ENCODE measurements at regions not wholly inside any gene's neighbourhood (a gene's known extent, or its start where the extent isn't known, plus 50 kb on each side); places are given as distances from the start of the nearest gene placed in this dataset.

- no peaks in the 10 kb centered on the region for H3K79me2 ChIP-seq (ENCODE audit: control insufficient read depth, insufficient read depth, low read length)
- H3K4me1 ChIP-seq (ENCODE audit: control insufficient read depth, extremely low read depth, insufficient read depth, low read length): no peaks in the 10 kb centered on the region
- H3K9me1 ChIP-seq (replicated peaks; ENCODE audit: control insufficient read depth, extremely low read depth, insufficient read depth, low read length): no peaks in the 10 kb centered on the region
- H3K4me3 ChIP-seq (replicated peaks in 1 of 3; ENCODE audit: insufficient read depth in 1 of 3, low read depth in 1 of 3, low read length in 3 of 3): no peak overlapping the region
- intact Hi-C loops (cut with micrococcal nuclease): no loop called here
- no peak overlapping the region for H3K27ac ChIP-seq (ENCODE audit: insufficient read depth, low read depth, low read length)
- no peaks in the 10 kb centered on the region for H4K20me1 ChIP-seq (replicated peaks; ENCODE audit: control insufficient read depth, extremely low read depth, insufficient read depth, low read length)
- H3K27me3 ChIP-seq (ENCODE audit: control insufficient read depth in 2 of 2, insufficient read depth in 2 of 2, low read length in 2 of 2): no peaks in the 10 kb centered on the region
- BruUV-seq (replicated peaks): no TSS peak
- H3K9me3 ChIP-seq (replicated peaks; ENCODE audit: control insufficient read depth, insufficient read depth, low read length): peaks cover 8% of the 10 kb centered on the region
- H3K4me2 ChIP-seq (ENCODE audit: insufficient read depth, low read length): no peak overlapping the region
- H3K36me3 ChIP-seq (ENCODE audit: control insufficient read depth in 2 of 2, extremely low read depth in 1 of 2, insufficient read depth in 2 of 2, low read length in 2 of 2): no peaks in the 10 kb centered on the region
- dilution Hi-C loops (cut with MboI; ENCODE audit: extremely low pct_ligation_motif_present, low sequenced_read_pairs): no loop called here
- H3K9ac ChIP-seq (replicated peaks; ENCODE audit: extremely low read depth, insufficient read depth, low read length): no peak overlapping the region
- FAIRE-seq (no peak), DNase-seq (ENCODE audit: low read depth, low spot score) (no peak)
- TF ChIP-seq JUN (IDR thresholded peaks at IDR 0.05; ENCODE audit: borderline replicate concordance, insufficient read depth, insufficient read length, low read depth) (no peak), CTCF (IDR thresholded peaks at IDR 0.05; ENCODE audit: extremely low read depth in 1 of 2, insufficient read depth in 1 of 2, low read depth in 1 of 2, low read length in 2 of 2) (no peak), GATA2 (IDR thresholded peaks at IDR 0.05; ENCODE audit: insufficient read depth, insufficient read length, low read depth, low read length) (no peak), MYC (IDR thresholded peaks at IDR 0.05; ENCODE audit: low read depth, low read length) (no peak), EZH2 (IDR thresholded peaks at IDR 0.05; ENCODE audit: borderline replicate concordance, low read depth, low read length, severe bottlenecking) (no peak), POLR2A (IDR thresholded peaks at IDR 0.05; ENCODE audit: low read depth, low read length) (no peak), POLR2AphosphoS5 (IDR thresholded peaks at IDR 0.05; ENCODE audit: insufficient read depth, low read depth, low read length) (no peak), FOS (IDR thresholded peaks at IDR 0.05; ENCODE audit: borderline replicate concordance, insufficient read depth, low read length) (no peak)
- TF ChIP-seq, protein P1, sequence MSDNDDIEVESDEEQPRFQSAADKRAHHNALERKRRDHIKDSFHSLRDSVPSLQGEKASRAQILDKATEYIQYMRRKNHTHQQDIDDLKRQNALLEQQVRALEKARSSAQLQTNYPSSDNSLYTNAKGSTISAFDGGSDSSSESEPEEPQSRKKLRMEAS (IDR thresholded peaks at IDR 0.05; ENCODE audit: insufficient read depth, insufficient read length): no peak
- H2AFZ ChIP-seq (ENCODE audit: low read depth, low read length): no peak overlapping the region
- ChIA-PET CTCF (no interaction called here), POLR2A (no interaction called here)
Observed at GRCh38 chr14:96987086-96987474, 189.9 kb downstream of the VRK1 start.
